D721Med (cell line): ENCODE measurements at regions not wholly inside any gene's neighbourhood (a gene's known extent, or its start where the extent isn't known, plus 50 kb on each side); places are given as distances from the start of the nearest gene placed in this dataset.

Experiments used
- DNase-seq: peaks from one replicate; pipeline ENCODE4 v3.0.0; 2011; ENCODE audit warnings: low spot score; ENCODE audit not compliant: insufficient read length
- FAIRE-seq: peaks from 2 replicates; lab custom pipeline; 2011; peaks lifted over from hg19 to GRCh38; lab: Jason Lieb, UNC
- CTCF ChIP-seq: IDR thresholded peaks from 2 replicates; pipeline ENCODE4 v1.5.1; 2012; ENCODE audit warnings: mild to moderate bottlenecking, control low read depth; ENCODE audit not compliant: insufficient read depth; ENCODE audit errors: missing control alignments

GRCh38 chr14:71538938-71539649 is 393.1 kb upstream of the RGS6 start:
- FAIRE-seq (no peak), DNase-seq (no peak)

GRCh38 chr14:71539650-71540285 is 392.5 kb upstream of the RGS6 start:
- no peak for DNase-seq
- no peak for FAIRE-seq
- TF ChIP-seq CTCF = no peak

More at GRCh38 chr14:71538938-71539649, 393.1 kb upstream of the RGS6 start:
- no peak for TF ChIP-seq CTCF

- FAIRE-seq (no peak), DNase-seq (no peak)
- TF ChIP-seq CTCF = no peak
These were observed 391.0 kb upstream of the RGS6 start for GRCh38 chr14:71541271-71541670.

- FAIRE-seq (no peak), DNase-seq (no peak)
- no peak for TF ChIP-seq CTCF
These were observed 390.1 kb upstream of the RGS6 start for GRCh38 chr14:71541973-71542690.

- FAIRE-seq = no peak
- no peak for TF ChIP-seq CTCF
- DNase-seq = no peak
These were observed 382.7 kb upstream of the RGS6 start for GRCh38 chr14:71549421-71550050.

- TF ChIP-seq CTCF = no peak
- no peak for DNase-seq
- no peak for FAIRE-seq
These were observed 381.9 kb upstream of the RGS6 start for GRCh38 chr14:71550367-71550766.
